ENCODE measurements at regions not wholly inside any gene's neighbourhood (a gene's known extent, or its start where the extent isn't known, plus 50 kb on each side); places are given as distances from the start of the nearest gene placed in this dataset.
A peak's percentile ranks its signal among the peaks of the same experiment; 100 is the strongest.
"Not testable (repeated sequence)": the region's sequence is repeated elsewhere in the genome, so short reads cannot be mapped to it uniquely, and the experiment has no call there.

GRCh38 chr9:38518826-38519225, 94.6 kb upstream of the IGFBPL1 start:
- DNase-seq, result no peak

GRCh38 chr9:38516273-38516672, 92.0 kb upstream of the IGFBPL1 start:
- peak; percentile 79 for DNase-seq

GRCh38 chr9:38515055-38515454, 90.8 kb upstream of the IGFBPL1 start:
- not testable (repeated sequence) for DNase-seq

GRCh38 chr9:38510340-38510739, 86.1 kb upstream of the IGFBPL1 start:
- DNase-seq, result not testable (repeated sequence)

GRCh38 chr9:38507587-38507986, 83.3 kb upstream of the IGFBPL1 start:
- no peak for DNase-seq

- DNase-seq, result not testable (repeated sequence)
Observed at GRCh38 chr9:38500171-38500570, 75.9 kb upstream of the IGFBPL1 start.

- not testable (repeated sequence) for DNase-seq
Observed at GRCh38 chr9:38498551-38498950, 74.3 kb upstream of the IGFBPL1 start.

GRCh38 chr9:38489057-38489456, 64.8 kb upstream of the IGFBPL1 start:
- DNase-seq, result no peak

- DNase-seq, result no peak
Observed at GRCh38 chr9:38488156-38488698, 64.0 kb upstream of the IGFBPL1 start.

GRCh38 chr9:38487418-38488155, 63.3 kb upstream of the IGFBPL1 start:
- not testable (repeated sequence) for DNase-seq

- DNase-seq, result no peak
Observed at GRCh38 chr9:38486837-38487236, 62.6 kb upstream of the IGFBPL1 start.

- DNase-seq, result no peak
Observed at GRCh38 chr9:38486056-38486615, 61.9 kb upstream of the IGFBPL1 start.

GRCh38 chr9:38484076-38484665, 59.9 kb upstream of the IGFBPL1 start:
- DNase-seq, result not testable (repeated sequence)

GRCh38 chr9:38482918-38483592, 58.8 kb upstream of the IGFBPL1 start:
- DNase-seq, result no peak

GRCh38 chr9:38478211-38478610, 54.0 kb upstream of the IGFBPL1 start:
- DNase-seq, result no peak

GRCh38 chr9:38474476-38474875, 50.2 kb upstream of the IGFBPL1 start:
- not testable (repeated sequence) for DNase-seq
